Left ventricle myocardium inferior (tissue), 1 donor: ENCODE measurements at regions not wholly inside any gene's neighbourhood (a gene's known extent, or its start where the extent isn't known, plus 50 kb on each side); places are given as distances from the start of the nearest gene placed in this dataset.

ENCODE experiments used
- DNase-seq: peaks from one replicate; pipeline ENCODE4 v3.0.0-alpha.2; 2020
- H3K27ac ChIP-seq: fragments of 200-600 bp; replicated peaks from 2 replicates; pipeline ENCODE4 v1.8.0; 2021
- H3K27me3 ChIP-seq: fragments of 200-600 bp; 2 replicates; pipeline ENCODE4 v1.8.0; 2021; ENCODE audit warnings: low read depth
- H3K36me3 ChIP-seq: fragments of 200-600 bp; 2 replicates; pipeline ENCODE4 v1.8.0; 2021
- H3K4me1 ChIP-seq: fragments of 200-600 bp; 2 replicates; pipeline ENCODE4 v1.8.0; 2021
- H3K4me3 ChIP-seq: fragments of 200-600 bp; 2 replicates; pipeline ENCODE4 v1.8.0; 2021; ENCODE audit warnings: mild to moderate bottlenecking, moderate library complexity
- H3K9me3 ChIP-seq: fragments of 200-600 bp; replicated peaks from 2 replicates; pipeline ENCODE4 v1.8.0; 2021
- CTCF ChIP-seq: fragments of 200-600 bp; IDR thresholded peaks from 2 replicates; pipeline ENCODE4 v1.8.0; 2021; ENCODE audit warnings: antibody characterized with exemption, mild to moderate bottlenecking, borderline replicate concordance
- intact Hi-C: fragments of 100-400 bp; cut with micrococcal nuclease; formaldehyde crosslinking; loops from one replicate; pipeline ENCODE4 v1.11.0; 2022
- donor health status: DM: no; HTN: yes; CAD: no; lungs with severe emphysema.

- H3K4me1 ChIP-seq = no peaks in the 10 kb centered on the region
- no peaks in the 10 kb centered on the region for H3K27me3 ChIP-seq
- TF ChIP-seq CTCF = no peak
- intact Hi-C loops = no loop called here
- no peak overlapping the region for H3K4me3 ChIP-seq
- no peak overlapping the region for H3K27ac ChIP-seq
- DNase-seq = no peak
- no peaks in the 10 kb centered on the region for H3K36me3 ChIP-seq
- H3K9me3 ChIP-seq = no peaks in the 10 kb centered on the region
Observed at GRCh38 chr14:26820572-26820971, 222.7 kb upstream of the NOVA1 start.

- Histone ChIP-seq H3K27me3 (no peaks in the 10 kb centered on the region), H3K36me3 (no peaks in the 10 kb centered on the region), H3K4me3 (no peak overlapping the region), H3K27ac (no peak overlapping the region), H3K4me1 (no peaks in the 10 kb centered on the region), H3K9me3 (no peaks in the 10 kb centered on the region)
- no peak for DNase-seq
- intact Hi-C loops = no loop called here
- no peak for TF ChIP-seq CTCF
Observed at GRCh38 chr14:26828741-26829140, 230.9 kb upstream of the NOVA1 start.

- intact Hi-C loops = no loop called here
- no peak for DNase-seq
- no peak overlapping the region for H3K4me3 ChIP-seq
- no peak overlapping the region for H3K27ac ChIP-seq
- H3K9me3 ChIP-seq = no peaks in the 10 kb centered on the region
- no peak for TF ChIP-seq CTCF
- H3K36me3 ChIP-seq = no peaks in the 10 kb centered on the region
- no peaks in the 10 kb centered on the region for H3K27me3 ChIP-seq
- H3K4me1 ChIP-seq = no peaks in the 10 kb centered on the region
Observed at GRCh38 chr14:26833621-26834176, 235.9 kb upstream of the NOVA1 start.

GRCh38 chr14:26835979-26836570, 238.2 kb upstream of the NOVA1 start:
- no peaks in the 10 kb centered on the region for H3K27me3 ChIP-seq
- intact Hi-C loops = no loop called here
- no peak for DNase-seq
- no peak overlapping the region for H3K27ac ChIP-seq
- no peak for TF ChIP-seq CTCF
- H3K4me1 ChIP-seq = no peaks in the 10 kb centered on the region
- H3K4me3 ChIP-seq = no peak overlapping the region
- no peaks in the 10 kb centered on the region for H3K36me3 ChIP-seq
- no peaks in the 10 kb centered on the region for H3K9me3 ChIP-seq

GRCh38 chr14:26839481-26839880, 241.6 kb upstream of the NOVA1 start:
- no peaks in the 10 kb centered on the region for H3K27me3 ChIP-seq
- no peaks in the 10 kb centered on the region for H3K4me1 ChIP-seq
- H3K9me3 ChIP-seq = no peaks in the 10 kb centered on the region
- TF ChIP-seq CTCF = no peak
- no peak overlapping the region for H3K27ac ChIP-seq
- intact Hi-C loops = no loop called here
- H3K36me3 ChIP-seq = no peaks in the 10 kb centered on the region
- no peak for DNase-seq
- H3K4me3 ChIP-seq = no peak overlapping the region
